HS-27A (cell line): ENCODE measurements at regions not wholly inside any gene's neighbourhood (a gene's known extent, or its start where the extent isn't known, plus 50 kb on each side); places are given as distances from the start of the nearest gene placed in this dataset.
"Not testable (repeated sequence)": the region's sequence is repeated elsewhere in the genome, so short reads cannot be mapped to it uniquely, and the experiment has no call there.

Experiments
- DNase-seq: peaks from one replicate; pipeline ENCODE4 v3.0.0-alpha.2; 2012; ENCODE audit warnings: low read depth, missing footprints

- DNase-seq, result no peak
Observed at GRCh38 chr2:137888845-137889244, 75.4 kb upstream of the HNMT start.

- no peak for DNase-seq
Observed at GRCh38 chr2:137892739-137893138, 71.5 kb upstream of the HNMT start.

- no peak for DNase-seq
Observed at GRCh38 chr2:137893145-137893544, 71.1 kb upstream of the HNMT start.

GRCh38 chr2:137896467-137896866 is 67.8 kb upstream of the HNMT start:
- DNase-seq, result no peak

- no peak for DNase-seq
Observed at GRCh38 chr2:137897082-137897481, 67.2 kb upstream of the HNMT start.

GRCh38 chr2:137900421-137901141 is 63.7 kb upstream of the HNMT start:
- DNase-seq, result no peak

- DNase-seq, result no peak
Observed at GRCh38 chr2:137910641-137911040, 53.6 kb upstream of the HNMT start.

GRCh38 chr2:137912371-137912770 is 51.9 kb upstream of the HNMT start:
- no peak for DNase-seq

- no peak for DNase-seq
Observed at GRCh38 chr2:137913169-137913568, 51.1 kb upstream of the HNMT start.

- not testable (repeated sequence) for DNase-seq
Observed at GRCh38 chr2:137913648-137914047, 50.6 kb upstream of the HNMT start.
